IMR-90 (cell line): ENCODE measurements at regions not wholly inside any gene's neighbourhood (a gene's known extent, or its start where the extent isn't known, plus 50 kb on each side); places are given as distances from the start of the nearest gene placed in this dataset.

Experiments used
- ATAC-seq: fragments of 200-7000 bp; cut with Tn5 transposase; 2 replicates; pipeline ENCODE4 v1.9.1; 2020; ENCODE audit warnings: low read depth, mild to moderate bottlenecking, moderate library complexity
- BruUV-seq: library from RNA; stranded (reverse); fragments of 400-500 nt; replicated peaks from 2 replicates; lab custom pipeline; 2021; lab: Mats Ljungman, UMichigan
- CTCF ChIA-PET: fragments of 300-600 bp; formaldehyde crosslinking; extraction: SDS; loops from one replicate; lab custom pipeline; 2021; ENCODE audit warnings: antibody characterized with exemption; lab: Yijun Ruan, JAX
- POLR2A ChIA-PET: fragments of 300-600 bp; sonication (Branson Sonifier 250); formaldehyde crosslinking; loops from one replicate; lab custom pipeline; 2022; ENCODE audit warnings: antibody characterized with exemption; ENCODE audit not compliant: unreplicated experiment; lab: Charles Lee
- DNase-seq: peaks from one replicate; pipeline ENCODE4 v3.0.0; 2013
- H2AFZ ChIP-seq: replicated peaks from 2 replicates; pipeline ENCODE3; 2013; ENCODE audit warnings: low read length, mild to moderate bottlenecking; ENCODE audit not compliant: poor library complexity
- H2AK5ac ChIP-seq: 2 replicates; pipeline ENCODE4 v1.6.1; 2013; ENCODE audit warnings: low read depth, low read length, inconsistent platforms
- H2AK9ac ChIP-seq: replicated peaks from 2 replicates; pipeline ENCODE3; 2013; ENCODE audit warnings: mild to moderate bottlenecking, low read depth, low read length, moderate library complexity; ENCODE audit not compliant: poor library complexity
- H2BK120ac ChIP-seq: 2 replicates; pipeline ENCODE4 v1.6.1; 2013; ENCODE audit warnings: low read depth, low read length, inconsistent platforms
- H2BK15ac ChIP-seq: 3 replicates; pipeline ENCODE4 v1.6.1; 2013; ENCODE audit warnings: low read depth, low read length, inconsistent platforms
- H2BK20ac ChIP-seq: 2 replicates; pipeline ENCODE4 v1.6.1; 2013; ENCODE audit warnings: low read depth, mild to moderate bottlenecking, inconsistent platforms, low read length, moderate library complexity
- H2BK5ac ChIP-seq: 2 replicates; pipeline ENCODE4 v1.6.1; 2013; ENCODE audit warnings: mild to moderate bottlenecking, low read depth, low read length, inconsistent platforms; ENCODE audit not compliant: poor library complexity, severe bottlenecking
- H3K14ac ChIP-seq: replicated peaks from 2 replicates; pipeline ENCODE4 v1.6.1; 2013; ENCODE audit warnings: low read depth, low read length, inconsistent platforms
- H3K18ac ChIP-seq: 2 replicates; pipeline ENCODE4 v1.6.1; 2013; ENCODE audit warnings: low read depth, low read length, control low read depth
- H3K23ac ChIP-seq: 2 replicates; pipeline ENCODE4 v1.6.1; 2013; ENCODE audit warnings: low read depth, low read length, inconsistent platforms
- H3K27ac ChIP-seq: 2 replicates; pipeline ENCODE4 v1.5.1; 2013; ENCODE audit warnings: mild to moderate bottlenecking, control low read depth, low read length; ENCODE audit not compliant: insufficient read depth
- H3K27me3 ChIP-seq: 2 replicates; pipeline ENCODE4 v1.6.1; 2013; ENCODE audit warnings: low read length; ENCODE audit not compliant: control insufficient read depth, insufficient read depth
- H3K36me3 ChIP-seq: 2 replicates; pipeline ENCODE4 v1.6.1; 2013; ENCODE audit warnings: low read length, mixed read lengths; ENCODE audit not compliant: control insufficient read depth, insufficient read depth
- H3K4ac ChIP-seq: 2 replicates; pipeline ENCODE4 v1.6.1; 2013; ENCODE audit warnings: low read depth, low read length, inconsistent platforms
- H3K4me1 ChIP-seq: 2 replicates; pipeline ENCODE4 v1.6.1; 2013; ENCODE audit warnings: low read length, mixed read lengths; ENCODE audit not compliant: control insufficient read depth, insufficient read depth
- H3K4me2 ChIP-seq: 2 replicates; pipeline ENCODE4 v1.6.1; 2013; ENCODE audit warnings: low read depth, mild to moderate bottlenecking, control low read depth, low read length, moderate library complexity
- H3K4me3 ChIP-seq: 2 replicates; pipeline ENCODE4 v1.5.1; 2013; ENCODE audit warnings: low read depth, mild to moderate bottlenecking, control low read depth, low read length, moderate library complexity; ENCODE audit not compliant: insufficient read depth
- H3K56ac ChIP-seq: 2 replicates; pipeline ENCODE4 v1.6.1; 2013; ENCODE audit warnings: low read length, inconsistent platforms; ENCODE audit not compliant: insufficient read depth; ENCODE audit errors: extremely low read depth
- H3K79me1 ChIP-seq, 2 experiments: 2 replicates each; pipeline ENCODE4 v1.6.1; 2013; ENCODE audit warnings: low read length in 2 of 2, inconsistent platforms in 1 of 2, low read depth in 1 of 2
- H3K9ac ChIP-seq: 2 replicates; pipeline ENCODE4 v1.6.1; 2013; ENCODE audit warnings: low read depth, low read length, control low read depth
- H3K9me1 ChIP-seq: 2 replicates; pipeline ENCODE4 v1.6.1; 2013; ENCODE audit warnings: low read length, inconsistent platforms; ENCODE audit not compliant: insufficient read depth
- H3K9me3 ChIP-seq: 2 replicates; pipeline ENCODE4 v1.6.1; 2013; ENCODE audit warnings: low read length; ENCODE audit not compliant: control insufficient read depth, insufficient read depth
- H4K20me1 ChIP-seq: 2 replicates; pipeline ENCODE4 v1.6.1; 2013; ENCODE audit warnings: low read length, inconsistent platforms; ENCODE audit not compliant: insufficient read depth
- H4K5ac ChIP-seq: 2 replicates; pipeline ENCODE4 v1.6.1; 2013; ENCODE audit warnings: mild to moderate bottlenecking, low read depth, low read length, control low read depth
- H4K8ac ChIP-seq, 2 experiments: 2 replicates each; pipeline ENCODE4 v1.6.1; 2013; ENCODE audit warnings: low read depth in 2 of 2, low read length in 2 of 2, control low read depth in 1 of 2, inconsistent platforms in 1 of 2
- H4K91ac ChIP-seq: 2 replicates; pipeline ENCODE4 v1.6.1; 2013; ENCODE audit warnings: low read depth, low read length, inconsistent platforms; ENCODE audit not compliant: insufficient read depth
- CEBPB ChIP-seq: IDR thresholded peaks from 2 replicates; pipeline ENCODE4 v1.6.1; 2012; ENCODE audit warnings: low read depth, low read length, improper control_type of control experiment
- CHD1 ChIP-seq: IDR thresholded peaks from 2 replicates; pipeline ENCODE4 v1.6.1; 2012; ENCODE audit warnings: low read depth, low read length, improper control_type of control experiment
- CTCF ChIP-seq: conservative IDR thresholded peaks from 2 replicates; pipeline ENCODE4 v1.5.1; 2012; ENCODE audit warnings: mild to moderate bottlenecking, low read depth, low read length, improper control_type of control experiment
- ELK1 ChIP-seq: fragments of 150-350 bp; IDR thresholded peaks from 2 replicates; pipeline ENCODE4 v1.6.1; 2016; ENCODE audit warnings: low read depth, mild to moderate bottlenecking, low read length, moderate library complexity, borderline replicate concordance
- MXI1 ChIP-seq: IDR thresholded peaks from 2 replicates; pipeline ENCODE4 v1.6.1; 2012; ENCODE audit warnings: low read depth, mild to moderate bottlenecking, low read length, moderate library complexity, borderline replicate concordance
- NFE2L2 ChIP-seq: fragments of 150-350 bp; IDR thresholded peaks from 2 replicates; pipeline ENCODE4 v1.6.1; 2016; ENCODE audit warnings: low read depth, mild to moderate bottlenecking, low read length
- POLR2A ChIP-seq: IDR thresholded peaks from 2 replicates; pipeline ENCODE4 v1.6.1; 2012; ENCODE audit warnings: mild to moderate bottlenecking, low read depth, low read length
- RFX5 ChIP-seq: IDR thresholded peaks from 2 replicates; pipeline ENCODE4 v1.8.0; 2012; ENCODE audit warnings: low read depth, mild to moderate bottlenecking, low read length, moderate library complexity
- SMC3 ChIP-seq: fragments of 150-350 bp; IDR thresholded peaks from 2 replicates; pipeline ENCODE4 v1.6.1; 2016; ENCODE audit warnings: low read depth, mild to moderate bottlenecking, antibody characterized with exemption, low read length, moderate library complexity
- USF2 ChIP-seq: fragments of 150-350 bp; IDR thresholded peaks from 2 replicates; pipeline ENCODE4 v1.6.1; 2017; ENCODE audit warnings: mild to moderate bottlenecking, antibody characterized with exemption, low read length, low read depth
- WGBS, 2 experiments: methylation state at CpG; one replicate each; pipeline versions ENCODE4 v1.1.5 to v1.1.7; 2013; ENCODE audit warnings: missing lambda C conversion rate in 2 of 2; ENCODE audit not compliant: insufficient read length in 1 of 2; ENCODE audit errors: extremely low coverage in 2 of 2; 5-methylcytosine and 5-hydroxymethylcytosine counted together
- dilution Hi-C: fragments of 300-500 bp; cut with HindIII; formaldehyde crosslinking; loops from one replicate; pipeline ENCODE4 v1.14.3; 2018; ENCODE audit warnings: low sequenced_read_pairs; ENCODE audit not compliant: unreplicated experiment
- in situ Hi-C: fragments of 300-500 bp; cut with MboI; formaldehyde crosslinking; loops from 3 replicates; pipeline ENCODE4 v1.14.3; 2019; ENCODE audit warnings: low sequenced_read_pairs, inconsistent platforms, mixed read lengths
- intact Hi-C: fragments of 100-400 bp; cut with micrococcal nuclease; formaldehyde crosslinking; loops from 2 replicates; pipeline ENCODE4 v1.10.0; 2022

- ChIA-PET CTCF (no interaction called here), POLR2A (no interaction called here)
- Histone ChIP-seq H2BK5ac (no peak overlapping the region), H3K27ac (no peak overlapping the region), H3K9me1 (no peaks in the 10 kb centered on the region; the same call in 1 of the 2 replicates), H3K23ac (no peak overlapping the region), H3K4me3 (no peak overlapping the region), H2AFZ (no peak overlapping the region), H4K8ac (no peak overlapping the region), H2BK120ac (no peak overlapping the region), H3K4me2 (no peak overlapping the region), H4K91ac (no peak overlapping the region), H2BK15ac (no peak overlapping the region), H3K4ac (no peak overlapping the region), H3K27me3 (no peaks in the 10 kb centered on the region; the same call in 1 of the 2 replicates), H2AK9ac (no peak overlapping the region), H4K5ac (no peak overlapping the region), H3K9ac (no peak overlapping the region), H3K56ac (no peak overlapping the region), H3K4me1 (peaks cover 3% of the 10 kb centered on the region; the same call in 1 of the 2 replicates), H3K18ac (no peak overlapping the region), H3K36me3 (no peaks in the 10 kb centered on the region), H4K20me1 (no peaks in the 10 kb centered on the region), H3K79me1 (no peaks in the 10 kb centered on the region), H2BK20ac (no peak overlapping the region), H2AK5ac (no peak overlapping the region), H3K14ac (no peak overlapping the region), H3K9me3 (no peaks in the 10 kb centered on the region)
- no peak for ATAC-seq
- no peak for TF ChIP-seq CEBPB
- TF ChIP-seq CHD1, result no peak
- no peak for TF ChIP-seq CTCF
- no peak for TF ChIP-seq ELK1
- no peak for TF ChIP-seq USF2
- TF ChIP-seq MXI1, result no peak
- TF ChIP-seq RFX5, result no peak
- no peak for TF ChIP-seq NFE2L2
- TF ChIP-seq POLR2A, result no peak
- TF ChIP-seq SMC3, result no peak
- no CpG with 5 or more reads among the region's 3 CpGs for WGBS, 2 experiments
- in situ Hi-C loops, result no loop called here
- no TSS peak for BruUV-seq
- DNase-seq, result no peak
- dilution Hi-C loops, result no loop called here
- intact Hi-C loops, result no loop called here
Measured at GRCh38 chr10:78512205-78512550, 478.5 kb downstream of the RPS24 start.
